ENCODE measurements at regions not wholly inside any gene's neighbourhood (a gene's known extent, or its start where the extent isn't known, plus 50 kb on each side); places are given as distances from the start of the nearest gene placed in this dataset.

GRCh38 chr18:69158944-69159343 is 241.7 kb upstream of the DOK6 start:
- no peak for TF ChIP-seq POLR2A (IDR thresholded peaks at IDR 0.05)
- TF ChIP-seq POLR2AphosphoS5 (IDR thresholded peaks at IDR 0.05) = no peak
- TF ChIP-seq CTCF (IDR thresholded peaks at IDR 0.05) = no peak
- H3K27me3 ChIP-seq = no peaks in the 10 kb centered on the region
- intact Hi-C loops (cut with DNase I; ENCODE audit: low total_unique reads) = no loop called here
- DNase-seq (ENCODE audit: low spot score in 2 of 2) = no peak
- no peaks in the 10 kb centered on the region for H3K4me1 ChIP-seq
- no peak overlapping the region for H3K4me3 ChIP-seq
- no peak overlapping the region for H3K27ac ChIP-seq
- H3K9me3 ChIP-seq = no peaks in the 10 kb centered on the region
- no peaks in the 10 kb centered on the region for H3K36me3 ChIP-seq

- Histone ChIP-seq H3K27me3 (no peaks in the 10 kb centered on the region), H3K9me3 (no peaks in the 10 kb centered on the region), H3K4me1 (no peaks in the 10 kb centered on the region), H3K27ac (no peak overlapping the region), H3K36me3 (no peaks in the 10 kb centered on the region), H3K4me3 (no peak overlapping the region)
- no peak for DNase-seq (ENCODE audit: low spot score in 2 of 2)
- no peak for TF ChIP-seq POLR2AphosphoS5 (IDR thresholded peaks at IDR 0.05)
- no peak for TF ChIP-seq CTCF (IDR thresholded peaks at IDR 0.05)
- TF ChIP-seq POLR2A (IDR thresholded peaks at IDR 0.05) = no peak
- intact Hi-C loops (cut with DNase I; ENCODE audit: low total_unique reads) = no loop called here
Observed at GRCh38 chr18:69161383-69162028, 239.2 kb upstream of the DOK6 start.

GRCh38 chr18:69162649-69163048 is 238.0 kb upstream of the DOK6 start:
- H3K27me3 ChIP-seq = no peaks in the 10 kb centered on the region
- no peak for DNase-seq (ENCODE audit: low spot score in 2 of 2)
- TF ChIP-seq POLR2AphosphoS5 (IDR thresholded peaks at IDR 0.05) = no peak
- no peak for TF ChIP-seq CTCF (IDR thresholded peaks at IDR 0.05)
- no peak for TF ChIP-seq POLR2A (IDR thresholded peaks at IDR 0.05)
- no peaks in the 10 kb centered on the region for H3K9me3 ChIP-seq
- no peak overlapping the region for H3K4me3 ChIP-seq
- no peak overlapping the region for H3K27ac ChIP-seq
- intact Hi-C loops (cut with DNase I; ENCODE audit: low total_unique reads) = no loop called here
- no peaks in the 10 kb centered on the region for H3K4me1 ChIP-seq
- H3K36me3 ChIP-seq = no peaks in the 10 kb centered on the region

- H3K4me3 ChIP-seq = no peak overlapping the region
Observed at GRCh38 chr18:69172046-69172445, 228.6 kb upstream of the DOK6 start.

GRCh38 chr18:69175681-69176080 is 225.0 kb upstream of the DOK6 start:
- intact Hi-C loops (cut with DNase I; ENCODE audit: low total_unique reads) = no loop called here
- no peaks in the 10 kb centered on the region for H3K9me3 ChIP-seq
- DNase-seq (ENCODE audit: low spot score in 2 of 2) = no peak
- no peak overlapping the region for H3K27ac ChIP-seq
- H3K4me3 ChIP-seq = no peak overlapping the region
- no peaks in the 10 kb centered on the region for H3K4me1 ChIP-seq
- no peak for TF ChIP-seq POLR2A (IDR thresholded peaks at IDR 0.05)
- TF ChIP-seq CTCF (IDR thresholded peaks at IDR 0.05) = no peak
- TF ChIP-seq POLR2AphosphoS5 (IDR thresholded peaks at IDR 0.05) = no peak
- H3K27me3 ChIP-seq = no peaks in the 10 kb centered on the region
- no peaks in the 10 kb centered on the region for H3K36me3 ChIP-seq

More at GRCh38 chr18:69172046-69172445, 228.6 kb upstream of the DOK6 start:
- no peak for DNase-seq (ENCODE audit: low spot score in 2 of 2)
- Histone ChIP-seq H3K4me1 (no peaks in the 10 kb centered on the region), H3K27me3 (no peaks in the 10 kb centered on the region), H3K27ac (no peak overlapping the region), H3K9me3 (no peaks in the 10 kb centered on the region), H3K36me3 (no peaks in the 10 kb centered on the region)
- TF ChIP-seq POLR2A (IDR thresholded peaks at IDR 0.05) (no peak), POLR2AphosphoS5 (IDR thresholded peaks at IDR 0.05) (no peak), CTCF (IDR thresholded peaks at IDR 0.05) (no peak)
- intact Hi-C loops (cut with DNase I; ENCODE audit: low total_unique reads) = no loop called here

Data from breast epithelium (tissue), 4 donors.